GM18867 (cell line): ENCODE measurements at regions not wholly inside any gene's neighbourhood (a gene's known extent, or its start where the extent isn't known, plus 50 kb on each side); places are given as distances from the start of the nearest gene placed in this dataset.

ENCODE experiments used
- ATAC-seq: cut with Tn5 transposase; IDR thresholded peaks from one replicate; pipeline ENCODE4 v1.9.1; 2021; ENCODE audit warnings: mild to moderate bottlenecking, moderate library complexity; ENCODE audit not compliant: unreplicated experiment

DNA sequence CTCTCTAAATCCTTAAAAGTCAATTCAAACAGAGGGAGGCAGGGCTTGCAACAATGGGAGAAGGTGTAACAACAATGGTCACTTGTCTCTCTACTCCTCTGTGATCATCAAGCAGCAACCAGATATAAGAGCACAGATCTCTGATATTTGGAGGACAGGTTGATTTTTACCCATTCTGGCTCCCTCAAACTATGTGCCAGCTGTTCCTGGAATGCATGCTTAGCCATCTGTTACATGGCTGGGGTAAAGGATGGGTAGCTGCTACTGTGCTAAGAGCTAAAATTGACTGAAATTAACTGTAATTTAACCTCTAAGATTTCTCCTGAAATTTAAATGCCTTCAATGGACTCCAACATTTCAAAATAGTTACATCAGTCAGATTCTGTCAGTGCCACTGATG, 1459.9 kb downstream of the PCDH7 start:
- ATAC-seq = no peak

- ATAC-seq = no peak
Observed at GRCh38 chr4:32184186-32184585, 1464.0 kb downstream of the PCDH7 start.

GRCh38 chr4:32189130-32189529, 1469.0 kb downstream of the PCDH7 start:
- ATAC-seq = no peak

DNA sequence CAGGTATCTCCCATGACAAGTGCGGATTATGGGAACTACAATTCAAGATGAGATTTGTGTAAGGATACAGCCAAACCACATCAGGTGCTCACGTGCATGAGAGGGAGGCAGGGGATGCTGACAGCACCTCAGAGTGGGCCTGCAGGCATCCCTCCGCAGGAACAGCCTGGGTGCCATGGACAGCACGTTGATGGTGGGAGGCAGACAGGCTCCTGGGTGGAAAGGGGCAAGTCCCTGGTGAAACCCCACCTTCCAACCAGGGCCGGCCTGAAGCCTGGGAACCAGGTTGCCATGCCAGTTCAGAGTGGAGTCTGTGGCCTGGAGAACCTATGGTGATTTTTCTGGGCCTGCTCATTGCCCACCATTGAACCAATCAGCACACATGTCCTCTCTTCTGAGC, 1469.6 kb downstream of the PCDH7 start:
- ATAC-seq = no peak

DNA sequence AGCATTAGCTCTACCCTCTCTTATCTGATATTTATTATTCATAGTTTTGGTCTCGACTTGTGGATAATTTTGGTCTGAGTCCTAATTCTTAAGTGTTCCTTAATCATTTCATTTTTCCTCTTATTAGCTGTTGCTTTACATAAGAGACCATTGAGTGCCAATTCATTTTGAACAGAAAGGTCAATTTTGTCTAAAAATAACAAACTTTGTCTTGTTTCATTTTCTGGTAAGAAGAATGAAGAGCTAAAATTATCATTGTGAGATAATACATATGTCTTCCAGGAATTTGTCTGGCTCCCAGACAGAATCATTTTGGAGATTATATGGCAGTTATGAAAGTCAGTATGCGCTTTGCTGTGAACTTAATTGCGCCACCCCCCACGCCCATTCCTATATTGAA, 1471.8 kb downstream of the PCDH7 start:
- ATAC-seq = no peak

GRCh38 chr4:32192363-32192762, 1472.2 kb downstream of the PCDH7 start:
- no peak for ATAC-seq

GRCh38 chr4:32192991-32193390, 1472.8 kb downstream of the PCDH7 start:
- no peak for ATAC-seq

DNA sequence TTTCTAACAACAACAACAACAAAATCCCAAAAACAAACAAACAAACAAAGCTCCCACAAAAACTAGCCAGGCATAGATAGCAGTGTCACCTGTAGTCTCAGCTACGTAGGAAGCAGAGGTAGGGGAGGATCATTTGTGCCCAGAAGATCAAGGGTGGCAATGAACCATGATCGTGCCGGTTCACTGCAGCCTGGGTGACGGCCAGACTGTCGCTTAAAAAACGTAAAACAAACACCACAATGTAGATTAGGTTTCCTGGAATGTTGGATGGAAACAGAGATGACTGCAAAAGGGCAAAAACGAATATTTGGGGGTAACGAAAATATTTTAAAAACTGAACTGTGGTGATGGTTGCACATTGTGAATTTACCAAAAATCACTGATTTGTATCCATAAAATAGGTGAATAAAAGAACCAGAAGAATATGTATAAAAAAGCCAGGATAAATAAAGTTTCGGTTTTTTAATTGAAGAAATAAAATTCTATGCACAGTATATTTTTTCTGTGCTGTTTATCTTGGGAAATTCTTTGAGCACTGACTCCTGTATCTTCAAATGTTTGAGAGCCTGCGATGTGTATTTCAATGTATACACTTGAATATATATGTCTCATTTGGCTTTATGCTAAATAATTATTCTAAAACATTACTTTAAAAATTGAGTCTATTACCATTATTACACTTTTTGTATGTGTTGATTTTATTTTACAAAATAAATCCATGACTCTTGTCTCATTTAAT, 1477.0 kb downstream of the PCDH7 start:
- ATAC-seq = no peak

GRCh38 chr4:32199639-32200038, 1479.5 kb downstream of the PCDH7 start:
- ATAC-seq = no peak

DNA sequence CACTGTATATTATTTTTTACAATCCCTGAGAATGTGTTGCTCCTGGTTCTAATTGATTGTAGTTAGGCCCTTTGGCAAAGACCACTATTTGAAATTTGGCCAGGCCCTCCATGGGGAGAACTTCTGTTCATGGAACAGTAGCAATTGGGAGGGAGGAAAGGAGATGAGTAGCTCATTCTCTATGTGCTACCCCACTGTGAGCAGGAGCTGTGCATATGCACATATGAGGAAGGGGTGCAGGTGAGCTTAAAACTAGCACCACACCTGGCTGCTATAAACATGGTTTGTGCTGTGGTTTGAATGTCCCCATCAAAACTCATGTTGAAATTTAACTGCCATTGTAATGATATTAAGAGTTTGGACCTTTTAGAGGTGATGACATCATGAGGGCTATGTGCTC, 1483.2 kb downstream of the PCDH7 start:
- ATAC-seq = no peak

DNA sequence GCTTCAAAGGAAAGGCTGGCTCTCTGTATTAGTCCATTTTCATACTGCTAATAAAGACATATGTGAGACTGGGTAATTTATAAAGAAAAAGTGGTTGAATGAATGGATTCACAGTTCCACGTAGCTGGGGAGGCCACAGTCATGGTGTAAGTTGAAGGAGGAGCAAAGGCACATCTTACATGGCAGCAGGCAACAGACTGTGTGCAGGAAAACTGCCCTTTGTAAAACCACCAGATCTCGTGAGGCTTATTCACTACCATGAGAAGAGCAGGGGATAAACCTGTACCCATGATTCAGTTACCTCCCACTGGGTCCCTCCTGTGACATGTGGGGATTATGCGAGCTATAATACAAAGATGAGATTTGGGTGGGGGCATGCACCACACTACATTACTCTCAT, 1486.6 kb downstream of the PCDH7 start:
- no peak for ATAC-seq

- ATAC-seq = no peak
Observed at GRCh38 chr4:32207456-32207855, 1487.3 kb downstream of the PCDH7 start.

- ATAC-seq = no peak
Observed at GRCh38 chr4:32215277-32215676, 1495.1 kb downstream of the PCDH7 start.

DNA sequence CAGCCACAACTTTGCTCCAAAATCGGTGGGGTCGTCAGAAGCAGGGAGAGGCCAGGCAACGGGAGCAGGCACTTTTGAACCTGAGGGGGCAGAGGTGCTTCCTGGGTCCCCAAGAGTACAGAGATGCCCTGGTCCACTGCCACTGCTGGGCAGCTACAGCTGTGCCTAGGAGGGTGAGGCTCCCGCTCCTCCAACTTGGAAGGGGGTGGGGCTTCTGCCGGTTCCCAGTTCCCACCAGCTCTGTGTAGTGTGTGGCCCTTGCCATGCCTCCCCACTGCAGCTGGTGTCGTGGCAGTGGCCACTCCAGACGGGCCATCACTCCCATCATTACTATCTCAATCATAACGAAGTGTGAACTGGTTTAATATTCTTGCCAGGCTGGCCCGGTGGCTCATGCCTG, 1496.3 kb downstream of the PCDH7 start:
- ATAC-seq = no peak

DNA sequence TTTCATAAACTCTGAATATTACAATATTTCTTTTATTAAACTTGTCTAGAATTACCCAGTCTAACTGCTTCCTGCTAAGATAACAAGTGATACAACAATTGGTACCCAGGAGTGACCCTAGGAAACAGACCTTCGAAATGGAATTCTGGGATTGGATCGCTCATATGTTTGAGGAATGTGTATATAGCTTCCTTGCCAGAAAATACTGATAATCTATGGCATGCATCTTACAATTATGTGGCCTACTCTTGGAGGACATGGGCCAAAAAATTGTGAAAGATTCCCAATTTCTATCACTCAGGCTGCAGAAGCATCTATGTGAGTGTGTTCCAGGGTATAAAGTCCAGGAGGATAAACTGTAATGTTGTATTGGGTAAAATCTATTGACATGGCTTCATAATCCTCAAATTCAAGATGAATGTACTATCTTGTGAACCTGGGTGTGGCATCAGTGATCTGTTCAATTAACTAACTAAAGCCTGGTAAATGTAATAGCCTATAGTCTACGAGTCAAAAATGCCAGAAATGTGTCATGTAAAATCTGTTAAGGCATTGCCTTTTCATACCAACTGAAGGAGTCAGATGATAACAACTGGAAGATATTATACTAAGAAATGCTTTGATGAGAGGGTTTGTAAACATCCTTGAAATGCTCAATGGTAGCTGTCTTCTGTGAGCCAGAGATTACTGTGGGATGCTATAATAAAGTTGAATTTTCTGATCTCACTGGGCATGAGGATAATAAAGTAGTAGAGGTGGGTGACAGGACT, 1499.3 kb downstream of the PCDH7 start:
- no peak for ATAC-seq

- ATAC-seq = no peak
Observed at GRCh38 chr4:32226204-32226603, 1506.0 kb downstream of the PCDH7 start.

DNA sequence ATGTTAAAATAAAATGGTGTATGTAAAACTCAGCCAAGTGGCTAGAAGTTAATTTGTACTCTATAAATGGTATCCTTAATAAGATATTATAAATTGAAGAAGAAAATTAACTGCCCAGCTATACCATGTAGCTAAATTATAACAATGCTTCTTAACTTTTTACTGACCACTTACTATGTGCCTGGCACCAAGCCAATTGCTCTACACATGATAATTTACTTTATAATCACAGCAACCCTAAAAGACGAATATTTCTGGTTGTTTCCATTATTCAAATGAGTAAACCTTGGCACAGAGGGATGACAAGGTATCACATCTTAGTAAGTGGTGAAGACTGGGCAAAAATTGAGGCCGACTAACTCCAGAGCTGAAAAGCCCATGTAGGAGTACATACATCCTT, 1506.6 kb downstream of the PCDH7 start:
- ATAC-seq = no peak

GRCh38 chr4:32243926-32244325, 1523.8 kb downstream of the PCDH7 start:
- no peak for ATAC-seq

DNA sequence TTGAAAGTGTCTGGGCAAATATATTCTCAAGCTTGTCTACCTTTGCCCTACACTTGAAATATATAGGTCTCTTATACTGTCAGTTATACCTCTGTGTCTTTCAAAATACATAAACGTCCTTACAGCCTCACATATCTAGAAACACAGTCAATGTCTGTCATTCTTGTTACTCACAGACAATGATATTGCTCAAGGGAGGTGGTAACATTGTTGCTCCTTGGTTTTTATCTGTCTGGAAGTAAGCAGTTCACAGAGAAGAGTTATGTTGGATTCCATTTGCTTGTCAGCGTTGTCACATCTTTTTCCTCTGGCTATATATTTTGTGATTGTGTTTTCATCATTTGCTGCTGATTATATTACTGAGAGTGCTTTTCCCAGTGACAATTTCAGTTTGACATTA, 1528.9 kb downstream of the PCDH7 start:
- ATAC-seq = no peak

- no peak for ATAC-seq
Observed at GRCh38 chr4:32251126-32251525, 1531.0 kb downstream of the PCDH7 start.

- no peak for ATAC-seq
Observed at GRCh38 chr4:32251926-32252325, 1531.8 kb downstream of the PCDH7 start.

GRCh38 chr4:32254216-32254615, 1534.0 kb downstream of the PCDH7 start:
- no peak for ATAC-seq

DNA sequence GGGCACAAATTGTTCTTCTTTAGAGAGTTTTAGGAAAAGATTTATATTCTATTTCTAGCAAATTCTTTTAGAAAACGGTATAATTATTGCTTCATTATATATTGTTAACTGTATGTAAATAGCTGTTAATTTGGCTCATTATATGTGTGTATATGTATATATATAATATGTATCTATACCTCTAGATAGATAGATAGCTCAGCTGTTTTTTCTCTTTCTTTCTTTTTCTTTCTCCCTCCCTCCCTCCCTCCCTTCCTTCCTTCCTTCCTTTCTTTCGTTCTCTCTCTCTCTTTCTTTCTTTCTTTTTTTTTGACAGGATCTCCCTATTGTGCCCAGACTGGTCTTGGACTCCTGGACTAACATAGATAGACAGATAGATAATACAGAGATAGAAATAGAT, 1538.8 kb downstream of the PCDH7 start:
- ATAC-seq = no peak
